HG03432 (cell line): ENCODE measurements at regions not wholly inside any gene's neighbourhood (a gene's known extent, or its start where the extent isn't known, plus 50 kb on each side); places are given as distances from the start of the nearest gene placed in this dataset.
A peak's percentile ranks its signal among the peaks of the same experiment; 100 is the strongest.
"Not testable (repeated sequence)": the region's sequence is repeated elsewhere in the genome, so short reads cannot be mapped to it uniquely, and the experiment has no call there.

Experiments used
- ATAC-seq: cut with Tn5 transposase; IDR thresholded peaks from one replicate; pipeline ENCODE4 v1.9.1; 2021; ENCODE audit warnings: mild to moderate bottlenecking, moderate library complexity; ENCODE audit not compliant: unreplicated experiment

GRCh38 chr9:102032614-102033013 is 294.2 kb upstream of the GRIN3A start:
- ATAC-seq, result no peak

- ATAC-seq, result no peak
Observed at GRCh38 chr9:102000956-102001355, 262.5 kb upstream of the GRIN3A start.

GRCh38 chr9:101999441-101999840 is 261.0 kb upstream of the GRIN3A start:
- ATAC-seq, result no peak

- no peak for ATAC-seq
Observed at GRCh38 chr9:101995231-101995630, 256.8 kb upstream of the GRIN3A start.

GRCh38 chr9:101993771-101994170 is 255.3 kb upstream of the GRIN3A start:
- ATAC-seq, result no peak

- no peak for ATAC-seq
Observed at GRCh38 chr9:101991926-101992325, 253.5 kb upstream of the GRIN3A start.

GRCh38 chr9:101977614-101978210 is 239.3 kb upstream of the GRIN3A start:
- peak; percentile 85 for ATAC-seq

GRCh38 chr9:101970609-101971008 is 232.2 kb upstream of the GRIN3A start:
- ATAC-seq, result no peak

GRCh38 chr9:101968392-101968791 is 229.9 kb upstream of the GRIN3A start:
- ATAC-seq, result no peak

GRCh38 chr9:101966691-101967090 is 228.2 kb upstream of the GRIN3A start:
- no peak for ATAC-seq

- ATAC-seq, result no peak
Observed at GRCh38 chr9:101957705-101958104, 219.3 kb upstream of the GRIN3A start.

- no peak for ATAC-seq
Observed at GRCh38 chr9:101951598-101951997, 213.2 kb upstream of the GRIN3A start.

GRCh38 chr9:101931756-101932155 is 193.3 kb upstream of the GRIN3A start:
- ATAC-seq, result no peak

- ATAC-seq, result no peak
Observed at GRCh38 chr9:101930783-101931182, 192.3 kb upstream of the GRIN3A start.

- ATAC-seq, result no peak
Observed at GRCh38 chr9:101925498-101925897, 187.1 kb upstream of the GRIN3A start.

- no peak for ATAC-seq
Observed at GRCh38 chr9:101923451-101923850, 185.0 kb upstream of the GRIN3A start.

- ATAC-seq, result not testable (repeated sequence)
Observed at GRCh38 chr9:101916948-101917347, 178.5 kb upstream of the GRIN3A start.

- no peak for ATAC-seq
Observed at GRCh38 chr9:101915482-101915881, 177.0 kb upstream of the GRIN3A start.

- ATAC-seq, result no peak
Observed at GRCh38 chr9:101912698-101913097, 174.3 kb upstream of the GRIN3A start.

GRCh38 chr9:101907466-101907865 is 169.0 kb upstream of the GRIN3A start:
- no peak for ATAC-seq

GRCh38 chr9:101904845-101905244 is 166.4 kb upstream of the GRIN3A start:
- no peak for ATAC-seq

- no peak for ATAC-seq
Observed at GRCh38 chr9:101902051-101902450, 163.6 kb upstream of the GRIN3A start.

GRCh38 chr9:101897196-101897595 is 158.7 kb upstream of the GRIN3A start:
- ATAC-seq, result no peak
